ENCODE measurements at regions not wholly inside any gene's neighbourhood (a gene's known extent, or its start where the extent isn't known, plus 50 kb on each side); places are given as distances from the start of the nearest gene placed in this dataset.

- FAIRE-seq = no peak
Observed at GRCh38 chr11:112597286-112597790, 336.7 kb upstream of the PLET1 start.

GRCh38 chr11:112599265-112599664 is 338.6 kb upstream of the PLET1 start:
- FAIRE-seq = no peak

GRCh38 chr11:112599856-112600533 is 339.3 kb upstream of the PLET1 start:
- no peak for FAIRE-seq

GRCh38 chr11:112605093-112605666 is 344.5 kb upstream of the PLET1 start:
- no peak for FAIRE-seq

- no peak for FAIRE-seq
Observed at GRCh38 chr11:112606656-112607055, 346.0 kb upstream of the PLET1 start.

GRCh38 chr11:112608509-112608908 is 347.8 kb upstream of the PLET1 start:
- no peak for FAIRE-seq

GRCh38 chr11:112610494-112610893 is 349.8 kb upstream of the PLET1 start:
- FAIRE-seq = no peak

- FAIRE-seq = no peak
Observed at GRCh38 chr11:112610996-112611750, 350.0 kb upstream of the NCAM1 start.

- FAIRE-seq = no peak
Observed at GRCh38 chr11:112611771-112612170, 349.4 kb upstream of the NCAM1 start.

- FAIRE-seq = no peak
Observed at GRCh38 chr11:112612250-112612849, 348.9 kb upstream of the NCAM1 start.

- no peak for FAIRE-seq
Observed at GRCh38 chr11:112613051-112613972, 347.9 kb upstream of the NCAM1 start.

GRCh38 chr11:112614605-112615004 is 346.6 kb upstream of the NCAM1 start:
- no peak for FAIRE-seq

GRCh38 chr11:112615238-112615637 is 346.0 kb upstream of the NCAM1 start:
- FAIRE-seq = no peak

GRCh38 chr11:112615891-112616290 is 345.3 kb upstream of the NCAM1 start:
- no peak for FAIRE-seq

- no peak for FAIRE-seq
Observed at GRCh38 chr11:112616327-112617097, 344.7 kb upstream of the NCAM1 start.

- FAIRE-seq = no peak
Observed at GRCh38 chr11:112617098-112617425, 344.2 kb upstream of the NCAM1 start.

GRCh38 chr11:112617977-112618826 is 343.0 kb upstream of the NCAM1 start:
- FAIRE-seq = no peak

- no peak for FAIRE-seq
Observed at GRCh38 chr11:112619106-112619505, 342.1 kb upstream of the NCAM1 start.

GRCh38 chr11:112620621-112621394 is 340.4 kb upstream of the NCAM1 start:
- FAIRE-seq = no peak

- no peak for FAIRE-seq
Observed at GRCh38 chr11:112623057-112623456, 338.2 kb upstream of the NCAM1 start.

Measured in endometrium (tissue), 2 donors.